Fibroblast of the aortic adventitia (primary cell): ENCODE measurements at regions not wholly inside any gene's neighbourhood (a gene's known extent, or its start where the extent isn't known, plus 50 kb on each side); places are given as distances from the start of the nearest gene placed in this dataset.

Experiments used
- DNase-seq: peaks from one replicate; pipeline ENCODE4 v3.0.0-alpha.2; 2010; ENCODE audit warnings: low read depth
- H3K4me3 ChIP-seq: 2 replicates; pipeline ENCODE4 v1.5.1; 2011; ENCODE audit warnings: low read depth, mild to moderate bottlenecking, control low read depth, low read length, moderate library complexity
- TF ChIP-seq, protein P1 (sequence below): IDR thresholded peaks from 2 replicates; pipeline ENCODE4 v1.5.1; 2011; ENCODE audit warnings: mild to moderate bottlenecking, low read length, control low read depth, inconsistent platforms; ENCODE audit not compliant: insufficient read depth

DNA sequence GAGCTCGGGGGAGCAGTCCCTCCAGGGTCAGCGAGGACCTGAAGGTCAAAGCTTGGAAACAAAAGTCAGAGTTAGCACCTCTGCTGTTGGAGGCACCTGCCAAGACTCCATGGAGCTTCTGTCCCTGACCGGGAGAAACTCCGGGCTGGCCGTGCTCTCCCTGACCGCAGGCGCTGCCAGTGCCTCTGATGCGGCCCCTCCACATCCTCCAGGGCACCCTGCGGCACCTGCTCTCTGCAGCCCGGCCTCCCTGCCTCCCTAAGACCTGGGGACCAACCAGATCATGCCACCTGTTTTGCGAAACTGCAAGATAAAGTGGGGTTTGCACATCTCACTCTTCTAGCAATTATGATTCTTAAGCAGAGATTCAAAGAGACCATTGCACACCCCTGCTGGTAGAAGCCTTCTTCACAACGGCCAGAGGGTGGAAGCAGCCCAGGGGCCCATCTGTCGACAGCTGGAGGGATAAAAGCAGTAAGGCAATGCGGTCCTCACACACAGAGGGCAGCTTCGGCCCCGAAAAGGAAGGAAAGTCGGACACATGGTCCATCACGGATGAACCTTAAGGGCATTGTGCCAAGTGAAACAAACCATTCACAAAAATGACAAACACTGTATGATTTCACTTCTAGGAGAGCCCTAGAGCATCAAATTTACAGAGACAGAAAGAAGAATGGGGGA is 477.1 kb downstream of the BRD1 start:
- no peak for DNase-seq
- H3K4me3 ChIP-seq, result no peak overlapping the region
- TF ChIP-seq, protein P1, sequence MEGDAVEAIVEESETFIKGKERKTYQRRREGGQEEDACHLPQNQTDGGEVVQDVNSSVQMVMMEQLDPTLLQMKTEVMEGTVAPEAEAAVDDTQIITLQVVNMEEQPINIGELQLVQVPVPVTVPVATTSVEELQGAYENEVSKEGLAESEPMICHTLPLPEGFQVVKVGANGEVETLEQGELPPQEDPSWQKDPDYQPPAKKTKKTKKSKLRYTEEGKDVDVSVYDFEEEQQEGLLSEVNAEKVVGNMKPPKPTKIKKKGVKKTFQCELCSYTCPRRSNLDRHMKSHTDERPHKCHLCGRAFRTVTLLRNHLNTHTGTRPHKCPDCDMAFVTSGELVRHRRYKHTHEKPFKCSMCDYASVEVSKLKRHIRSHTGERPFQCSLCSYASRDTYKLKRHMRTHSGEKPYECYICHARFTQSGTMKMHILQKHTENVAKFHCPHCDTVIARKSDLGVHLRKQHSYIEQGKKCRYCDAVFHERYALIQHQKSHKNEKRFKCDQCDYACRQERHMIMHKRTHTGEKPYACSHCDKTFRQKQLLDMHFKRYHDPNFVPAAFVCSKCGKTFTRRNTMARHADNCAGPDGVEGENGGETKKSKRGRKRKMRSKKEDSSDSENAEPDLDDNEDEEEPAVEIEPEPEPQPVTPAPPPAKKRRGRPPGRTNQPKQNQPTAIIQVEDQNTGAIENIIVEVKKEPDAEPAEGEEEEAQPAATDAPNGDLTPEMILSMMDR, result no peak

DNA sequence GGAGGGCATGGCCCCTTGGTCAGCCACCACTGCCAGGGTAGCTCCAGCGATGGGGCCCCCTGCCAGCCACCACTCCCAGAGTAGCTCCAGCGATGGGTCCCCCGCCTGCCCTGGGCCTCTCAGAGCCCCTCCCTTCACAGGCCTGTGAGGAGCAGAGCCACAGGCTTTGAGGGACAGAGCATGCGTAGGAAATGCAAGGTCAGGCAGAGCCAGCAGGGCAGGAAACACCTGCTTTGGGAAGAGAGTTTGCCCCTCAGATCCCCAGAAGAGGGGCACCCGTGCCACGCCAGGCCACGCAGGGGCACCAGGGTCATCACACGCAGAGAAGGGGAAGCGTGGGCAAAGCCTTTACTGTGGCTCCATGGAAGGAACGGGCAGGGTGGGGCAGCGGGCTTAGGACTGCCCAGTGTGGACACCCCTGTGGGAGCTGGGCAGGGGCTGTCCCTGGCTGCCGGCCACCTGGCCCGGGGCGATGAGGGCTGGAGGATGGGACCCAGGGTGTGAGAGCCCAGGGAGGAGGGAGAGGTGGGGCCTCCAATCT is 477.8 kb downstream of the BRD1 start:
- DNase-seq, result no peak
- TF ChIP-seq, protein P1, result no peak
- no peak overlapping the region for H3K4me3 ChIP-seq

DNA sequence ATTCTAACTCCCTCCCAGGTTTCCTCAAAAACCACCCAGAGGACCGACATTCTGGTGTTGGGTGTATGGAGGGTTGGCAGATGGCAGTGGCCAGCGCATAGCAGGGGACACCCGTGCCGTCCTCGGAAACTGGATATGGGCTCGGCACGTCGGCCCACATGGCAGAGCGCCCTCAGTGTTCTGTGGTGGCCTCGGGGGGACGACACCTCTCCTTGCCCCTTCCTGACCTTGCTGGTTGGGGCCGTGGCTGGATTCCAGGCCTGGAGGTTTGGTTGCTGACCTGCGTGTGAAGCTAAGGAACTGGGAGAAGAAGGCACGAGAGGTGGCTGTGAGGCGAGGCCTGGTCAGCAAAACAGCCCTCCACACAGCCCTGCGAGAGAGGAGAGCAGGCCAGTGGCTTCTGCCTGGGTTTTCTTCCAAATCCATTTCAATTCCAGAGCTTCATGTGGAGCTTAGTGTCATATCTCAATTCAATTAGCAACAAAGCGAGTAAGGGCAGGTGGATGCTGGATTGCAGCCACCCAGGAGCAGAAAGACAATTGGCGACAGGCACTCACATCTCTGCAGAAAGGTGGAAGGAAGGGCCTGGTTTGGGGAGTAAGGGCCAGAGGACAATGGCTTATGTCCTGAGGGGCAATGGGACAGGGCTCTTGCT is 478.4 kb downstream of the BRD1 start:
- H3K4me3 ChIP-seq, result no peak overlapping the region
- DNase-seq, result no peak
- TF ChIP-seq, protein P1, result no peak

DNA sequence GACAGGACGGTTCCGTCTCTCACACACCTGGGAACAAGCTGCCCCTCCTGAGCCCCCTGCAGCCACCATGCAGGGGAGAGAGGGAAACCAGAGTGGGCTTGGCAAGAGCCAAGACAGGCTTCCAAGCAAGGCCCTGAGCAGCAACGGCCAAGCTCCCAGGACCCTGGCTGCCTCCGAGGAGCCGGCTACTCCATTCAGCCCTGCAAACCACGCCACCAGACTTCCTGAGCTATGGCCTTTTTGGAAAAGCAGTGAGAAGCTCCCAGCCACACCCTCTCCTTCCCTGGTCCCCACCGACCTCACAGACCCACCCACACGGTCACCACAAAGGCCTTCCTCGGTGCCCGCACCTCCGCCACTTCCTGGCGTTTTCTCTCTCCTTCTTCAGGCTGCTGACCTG is 479.0 kb downstream of the BRD1 start:
- no peak overlapping the region for H3K4me3 ChIP-seq

DNA sequence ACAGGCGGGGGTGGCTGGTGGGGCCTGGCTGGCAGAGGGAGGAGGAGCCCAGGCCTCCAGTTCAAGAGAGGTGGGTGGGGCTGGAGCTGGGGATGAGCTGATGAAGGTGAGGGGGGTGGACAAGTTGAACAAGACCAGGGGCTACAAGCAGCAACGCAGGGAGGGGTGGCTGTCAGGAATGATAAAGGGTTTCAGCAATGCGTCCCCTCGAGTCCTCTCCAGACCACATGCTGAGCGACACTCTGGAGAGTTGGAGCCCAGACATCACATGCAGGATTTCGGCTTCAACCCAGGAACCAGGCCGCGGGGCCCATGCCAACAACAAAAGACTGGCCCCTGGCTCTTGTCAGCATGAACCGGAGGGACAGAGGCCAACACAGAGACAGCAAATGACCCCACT is 480.3 kb downstream of the BRD1 start:
- TF ChIP-seq, protein P1, result no peak
- DNase-seq, result no peak
- no peak overlapping the region for H3K4me3 ChIP-seq

More for the DNA sequence above, 479.0 kb downstream of the BRD1 start:
- TF ChIP-seq, protein P1, result no peak
- no peak for DNase-seq

DNA sequence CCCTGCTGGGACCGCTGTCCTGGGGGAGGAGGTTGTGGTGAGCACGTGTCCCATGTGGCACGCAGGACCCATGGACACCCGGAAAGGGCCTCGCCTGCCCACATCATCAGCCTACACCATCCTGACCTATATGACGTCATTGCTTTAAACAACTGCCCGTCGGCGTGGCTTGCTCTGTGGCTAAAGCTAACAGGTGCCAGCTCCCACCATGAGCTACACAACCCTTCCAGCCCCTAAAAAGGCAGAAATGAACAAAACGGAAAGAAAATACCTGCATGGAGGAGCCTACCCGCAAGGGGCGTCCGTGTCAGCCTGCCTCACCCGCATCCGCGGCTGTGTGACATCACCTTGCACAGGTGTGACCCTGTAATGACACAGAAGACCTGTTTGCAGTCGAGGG is 481.8 kb downstream of the BRD1 start:
- H3K4me3 ChIP-seq, result no peak overlapping the region
- DNase-seq, result no peak
- TF ChIP-seq, protein P1, result no peak
